ENCODE measurements at regions not wholly inside any gene's neighbourhood (a gene's known extent, or its start where the extent isn't known, plus 50 kb on each side); places are given as distances from the start of the nearest gene placed in this dataset.

- TF ChIP-seq EZH2phosphoT487 (IDR thresholded peaks at IDR 0.05; ENCODE audit: insufficient read depth, low read depth): no peak
- no peak for TF ChIP-seq EZH2 (IDR thresholded peaks at IDR 0.05; ENCODE audit: insufficient read depth, poor library complexity, severe bottlenecking)
These were observed 91.9 kb upstream of the THBS1 start for GRCh38 chr15:39488961-39489360.
